ENCODE measurements at regions not wholly inside any gene's neighbourhood (a gene's known extent, or its start where the extent isn't known, plus 50 kb on each side); places are given as distances from the start of the nearest gene placed in this dataset.

- H3K27me3 ChIP-seq (ENCODE audit: insufficient read depth, low read length) = no peaks in the 10 kb centered on the region
- no peak overlapping the region for H3K27ac ChIP-seq (ENCODE audit: low read depth, low read length)
- H3K36me3 ChIP-seq (ENCODE audit: insufficient read depth, low read length) = no peaks in the 10 kb centered on the region
- H3K4me3 ChIP-seq (ENCODE audit: low read length) = no peak overlapping the region
- H3K9ac ChIP-seq (ENCODE audit: low read depth, low read length) = no peak overlapping the region
- no peaks in the 10 kb centered on the region for H3K9me3 ChIP-seq (ENCODE audit: insufficient read depth, low read depth, low read length)
- 95% methylated on average over 4 of the region's 7 CpGs for WGBS
- H3K4me1 ChIP-seq (ENCODE audit: insufficient read depth, low read length) = peaks cover 20% of the 10 kb centered on the region
Observed at GRCh38 chr10:59553162-59553900, 156.3 kb downstream of the SLC16A9 start.

- no peaks in the 10 kb centered on the region for H3K4me1 ChIP-seq (ENCODE audit: insufficient read depth, low read length)
Observed at GRCh38 chr10:59550061-59550460, 159.6 kb downstream of the SLC16A9 start.

GRCh38 chr10:59538623-59539022 lies 171.0 kb downstream of the SLC16A9 start:
- Histone ChIP-seq H3K9ac (ENCODE audit: low read depth, low read length) (no peak overlapping the region), H3K4me3 (ENCODE audit: low read length) (no peak overlapping the region), H3K4me1 (ENCODE audit: insufficient read depth, low read length) (peaks cover 5% of the 10 kb centered on the region), H3K36me3 (ENCODE audit: insufficient read depth, low read length) (no peaks in the 10 kb centered on the region), H3K9me3 (ENCODE audit: insufficient read depth, low read depth, low read length) (no peaks in the 10 kb centered on the region), H3K27me3 (ENCODE audit: insufficient read depth, low read length) (no peaks in the 10 kb centered on the region), H3K27ac (ENCODE audit: low read depth, low read length) (no peak overlapping the region)
- 93% methylated on average over 11 of the region's 11 CpGs for WGBS

More at GRCh38 chr10:59550061-59550460, 159.6 kb downstream of the SLC16A9 start:
- WGBS = 91% methylated on average over 4 of the region's 4 CpGs
- Histone ChIP-seq H3K36me3 (ENCODE audit: insufficient read depth, low read length) (no peaks in the 10 kb centered on the region), H3K27me3 (ENCODE audit: insufficient read depth, low read length) (no peaks in the 10 kb centered on the region), H3K4me3 (ENCODE audit: low read length) (no peak overlapping the region), H3K9me3 (ENCODE audit: insufficient read depth, low read depth, low read length) (no peaks in the 10 kb centered on the region), H3K9ac (ENCODE audit: low read depth, low read length) (no peak overlapping the region), H3K27ac (ENCODE audit: low read depth, low read length) (no peak overlapping the region)

- 97% methylated on average over 4 of the region's 4 CpGs for WGBS
- Histone ChIP-seq H3K9ac (ENCODE audit: low read depth, low read length) (no peak overlapping the region), H3K36me3 (ENCODE audit: insufficient read depth, low read length) (no peaks in the 10 kb centered on the region), H3K27ac (ENCODE audit: low read depth, low read length) (no peak overlapping the region), H3K4me3 (ENCODE audit: low read length) (no peak overlapping the region), H3K4me1 (ENCODE audit: insufficient read depth, low read length) (peaks cover 5% of the 10 kb centered on the region), H3K9me3 (ENCODE audit: insufficient read depth, low read depth, low read length) (no peaks in the 10 kb centered on the region), H3K27me3 (ENCODE audit: insufficient read depth, low read length) (no peaks in the 10 kb centered on the region)
Observed at GRCh38 chr10:59537501-59537900, 172.1 kb downstream of the SLC16A9 start.

GRCh38 chr10:59536167-59537014 lies 173.3 kb downstream of the SLC16A9 start:
- Histone ChIP-seq H3K4me1 (ENCODE audit: insufficient read depth, low read length) (peaks cover 5% of the 10 kb centered on the region), H3K36me3 (ENCODE audit: insufficient read depth, low read length) (no peaks in the 10 kb centered on the region), H3K27me3 (ENCODE audit: insufficient read depth, low read length) (no peaks in the 10 kb centered on the region), H3K9ac (ENCODE audit: low read depth, low read length) (no peak overlapping the region), H3K9me3 (ENCODE audit: insufficient read depth, low read depth, low read length) (no peaks in the 10 kb centered on the region), H3K27ac (ENCODE audit: low read depth, low read length) (no peak overlapping the region), H3K4me3 (ENCODE audit: low read length) (no peak overlapping the region)
- 83% methylated on average over 3 of the region's 4 CpGs for WGBS

GRCh38 chr10:59524348-59524747 lies 162.0 kb upstream of the FAM13C start:
- H3K36me3 ChIP-seq (ENCODE audit: insufficient read depth, low read length) = no peaks in the 10 kb centered on the region
- peaks cover 5% of the 10 kb centered on the region; the same call in 1 of the 2 replicates for H3K4me1 ChIP-seq (ENCODE audit: insufficient read depth, low read length)
- 56% methylated on average over 1 of the region's 1 CpG for WGBS

GRCh38 chr10:59523851-59524250 lies 161.5 kb upstream of the FAM13C start:
- Histone ChIP-seq H3K27me3 (ENCODE audit: insufficient read depth, low read length) (no peaks in the 10 kb centered on the region), H3K36me3 (ENCODE audit: insufficient read depth, low read length) (no peaks in the 10 kb centered on the region), H3K27ac (ENCODE audit: low read depth, low read length) (no peak overlapping the region), H3K4me3 (ENCODE audit: low read length) (no peak overlapping the region), H3K9me3 (ENCODE audit: insufficient read depth, low read depth, low read length) (no peaks in the 10 kb centered on the region), H3K9ac (ENCODE audit: low read depth, low read length) (no peak overlapping the region), H3K4me1 (ENCODE audit: insufficient read depth, low read length) (peaks cover 5% of the 10 kb centered on the region; the same call in 1 of the 2 replicates)
- 89% methylated on average over 5 of the region's 6 CpGs for WGBS

More at GRCh38 chr10:59524348-59524747, 162.0 kb upstream of the FAM13C start:
- Histone ChIP-seq H3K4me3 (ENCODE audit: low read length) (no peak overlapping the region), H3K27me3 (ENCODE audit: insufficient read depth, low read length) (no peaks in the 10 kb centered on the region), H3K9me3 (ENCODE audit: insufficient read depth, low read depth, low read length) (no peaks in the 10 kb centered on the region), H3K27ac (ENCODE audit: low read depth, low read length) (no peak overlapping the region), H3K9ac (ENCODE audit: low read depth, low read length) (no peak overlapping the region)

- no peaks in the 10 kb centered on the region for H3K36me3 ChIP-seq (ENCODE audit: insufficient read depth, low read length)
- H3K9ac ChIP-seq (ENCODE audit: low read depth, low read length) = no peak overlapping the region
- WGBS = 77% methylated on average over 3 of the region's 3 CpGs
- no peaks in the 10 kb centered on the region for H3K27me3 ChIP-seq (ENCODE audit: insufficient read depth, low read length)
- H3K27ac ChIP-seq (ENCODE audit: low read depth, low read length) = no peak overlapping the region
- H3K4me3 ChIP-seq (ENCODE audit: low read length) = no peak overlapping the region
- no peaks in the 10 kb centered on the region for H3K9me3 ChIP-seq (ENCODE audit: insufficient read depth, low read depth, low read length)
- H3K4me1 ChIP-seq (ENCODE audit: insufficient read depth, low read length) = peaks cover 14% of the 10 kb centered on the region
Observed at GRCh38 chr10:59517996-59518395, 155.6 kb upstream of the FAM13C start.

- peaks cover 14% of the 10 kb centered on the region for H3K4me1 ChIP-seq (ENCODE audit: insufficient read depth, low read length)
- H3K4me3 ChIP-seq (ENCODE audit: low read length) = no peak overlapping the region
- H3K36me3 ChIP-seq (ENCODE audit: insufficient read depth, low read length) = no peaks in the 10 kb centered on the region
- no peak overlapping the region for H3K27ac ChIP-seq (ENCODE audit: low read depth, low read length)
- WGBS = 88% methylated on average over 7 of the region's 7 CpGs
- no peaks in the 10 kb centered on the region for H3K9me3 ChIP-seq (ENCODE audit: insufficient read depth, low read depth, low read length)
- H3K9ac ChIP-seq (ENCODE audit: low read depth, low read length) = no peak overlapping the region
- H3K27me3 ChIP-seq (ENCODE audit: insufficient read depth, low read length) = no peaks in the 10 kb centered on the region
Observed at GRCh38 chr10:59517341-59517899, 155.1 kb upstream of the FAM13C start.

- 81% methylated on average over 2 of the region's 3 CpGs for WGBS
Observed at GRCh38 chr10:59513558-59513957, 151.2 kb upstream of the FAM13C start.

GRCh38 chr10:59512951-59513350 lies 150.6 kb upstream of the FAM13C start:
- no peaks in the 10 kb centered on the region for H3K9me3 ChIP-seq (ENCODE audit: insufficient read depth, low read depth, low read length)
- H3K4me1 ChIP-seq (ENCODE audit: insufficient read depth, low read length) = peaks cover 9% of the 10 kb centered on the region
- H3K4me3 ChIP-seq (ENCODE audit: low read length) = no peak overlapping the region
- WGBS = 97% methylated on average over 3 of the region's 3 CpGs
- H3K9ac ChIP-seq (ENCODE audit: low read depth, low read length) = no peak overlapping the region
- no peaks in the 10 kb centered on the region for H3K27me3 ChIP-seq (ENCODE audit: insufficient read depth, low read length)
- no peak overlapping the region for H3K27ac ChIP-seq (ENCODE audit: low read depth, low read length)
- no peaks in the 10 kb centered on the region for H3K36me3 ChIP-seq (ENCODE audit: insufficient read depth, low read length)

More at GRCh38 chr10:59513558-59513957, 151.2 kb upstream of the FAM13C start:
- Histone ChIP-seq H3K27ac (ENCODE audit: low read depth, low read length) (no peak overlapping the region), H3K27me3 (ENCODE audit: insufficient read depth, low read length) (no peaks in the 10 kb centered on the region), H3K9ac (ENCODE audit: low read depth, low read length) (no peak overlapping the region), H3K4me3 (ENCODE audit: low read length) (no peak overlapping the region), H3K9me3 (ENCODE audit: insufficient read depth, low read depth, low read length) (no peaks in the 10 kb centered on the region), H3K36me3 (ENCODE audit: insufficient read depth, low read length) (no peaks in the 10 kb centered on the region), H3K4me1 (ENCODE audit: insufficient read depth, low read length) (peaks cover 9% of the 10 kb centered on the region)

All from HUES64 (cell line).